Astrocyte (in vitro differentiated cells and primary cell): ENCODE measurements at regions not wholly inside any gene's neighbourhood (a gene's known extent, or its start where the extent isn't known, plus 50 kb on each side); places are given as distances from the start of the nearest gene placed in this dataset.

Experiments used
- EZH2 ChIP-seq: IDR thresholded peaks from 2 replicates; pipeline ENCODE4 v1.6.1; 2012; ENCODE audit warnings: mild to moderate bottlenecking, low read length, inconsistent platforms; ENCODE audit not compliant: insufficient read depth
- TF ChIP-seq, protein P1 (sequence below): IDR thresholded peaks from 2 replicates; pipeline ENCODE4 v1.5.1; 2011; ENCODE audit warnings: low read depth, mild to moderate bottlenecking, inconsistent platforms, low read length, moderate library complexity; ENCODE audit not compliant: insufficient read depth

DNA sequence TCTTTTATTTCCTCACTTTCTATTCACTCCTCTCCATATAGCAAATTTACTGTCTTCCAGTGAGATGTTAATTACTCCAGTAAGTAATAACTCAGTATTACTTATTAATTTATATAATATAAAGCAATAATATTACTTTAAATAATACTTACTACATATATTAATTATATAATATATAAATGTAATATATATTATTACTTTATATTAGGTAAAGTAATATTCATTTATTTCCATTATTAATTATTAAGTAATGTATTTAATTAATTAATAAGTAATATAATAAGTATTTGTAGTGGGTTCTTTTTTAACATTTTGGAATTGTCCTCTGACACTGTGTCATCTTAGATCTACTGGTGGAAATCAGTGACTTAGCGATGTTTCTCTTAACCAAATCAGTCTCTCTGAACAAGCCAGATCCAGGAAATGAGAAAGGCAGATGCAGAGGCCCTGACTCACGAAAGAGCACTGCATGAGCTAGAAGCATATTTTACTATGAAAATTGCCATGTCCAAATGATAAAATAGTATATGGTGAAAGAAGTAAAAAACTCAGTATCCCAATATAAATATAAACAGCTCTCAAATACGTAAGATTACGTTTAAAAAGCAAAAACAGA lies 115.9 kb downstream of the DSEL start:
- TF ChIP-seq EZH2 = no peak
- TF ChIP-seq, protein P1, sequence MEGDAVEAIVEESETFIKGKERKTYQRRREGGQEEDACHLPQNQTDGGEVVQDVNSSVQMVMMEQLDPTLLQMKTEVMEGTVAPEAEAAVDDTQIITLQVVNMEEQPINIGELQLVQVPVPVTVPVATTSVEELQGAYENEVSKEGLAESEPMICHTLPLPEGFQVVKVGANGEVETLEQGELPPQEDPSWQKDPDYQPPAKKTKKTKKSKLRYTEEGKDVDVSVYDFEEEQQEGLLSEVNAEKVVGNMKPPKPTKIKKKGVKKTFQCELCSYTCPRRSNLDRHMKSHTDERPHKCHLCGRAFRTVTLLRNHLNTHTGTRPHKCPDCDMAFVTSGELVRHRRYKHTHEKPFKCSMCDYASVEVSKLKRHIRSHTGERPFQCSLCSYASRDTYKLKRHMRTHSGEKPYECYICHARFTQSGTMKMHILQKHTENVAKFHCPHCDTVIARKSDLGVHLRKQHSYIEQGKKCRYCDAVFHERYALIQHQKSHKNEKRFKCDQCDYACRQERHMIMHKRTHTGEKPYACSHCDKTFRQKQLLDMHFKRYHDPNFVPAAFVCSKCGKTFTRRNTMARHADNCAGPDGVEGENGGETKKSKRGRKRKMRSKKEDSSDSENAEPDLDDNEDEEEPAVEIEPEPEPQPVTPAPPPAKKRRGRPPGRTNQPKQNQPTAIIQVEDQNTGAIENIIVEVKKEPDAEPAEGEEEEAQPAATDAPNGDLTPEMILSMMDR = no peak
